Uterus (tissue), 2 donors: ENCODE measurements at regions not wholly inside any gene's neighbourhood (a gene's known extent, or its start where the extent isn't known, plus 50 kb on each side); places are given as distances from the start of the nearest gene placed in this dataset.

Experiments used
- POLR2A ChIP-seq, 2 donors: fragments of 450-650 bp; IDR thresholded peaks; one replicate each; pipeline ENCODE4 v1.6.1; 2016; ENCODE audit warnings: antibody characterized with exemption in 2 of 2, mild to moderate bottlenecking in 1 of 2, moderate library complexity in 1 of 2
- TF ChIP-seq, protein P1 (sequence below), 4 experiments: fragments of 200-600 bp in 2 of 4; fragments of 450-650 bp in 2 of 4; sonication (generic) in 2 of 4; IDR thresholded peaks; one replicate each; pipeline ENCODE4 v1.5.1; 2016 to 2019; ENCODE audit warnings: antibody characterized with exemption in 4 of 4, mild to moderate bottlenecking in 2 of 4, moderate library complexity in 1 of 4

GRCh38 chr3:178047496-178047895, 488.7 kb upstream of the KCNMB2 start:
- no peak for TF ChIP-seq POLR2A (IDR thresholded peaks at IDR 0.05)
- TF ChIP-seq, protein P1, sequence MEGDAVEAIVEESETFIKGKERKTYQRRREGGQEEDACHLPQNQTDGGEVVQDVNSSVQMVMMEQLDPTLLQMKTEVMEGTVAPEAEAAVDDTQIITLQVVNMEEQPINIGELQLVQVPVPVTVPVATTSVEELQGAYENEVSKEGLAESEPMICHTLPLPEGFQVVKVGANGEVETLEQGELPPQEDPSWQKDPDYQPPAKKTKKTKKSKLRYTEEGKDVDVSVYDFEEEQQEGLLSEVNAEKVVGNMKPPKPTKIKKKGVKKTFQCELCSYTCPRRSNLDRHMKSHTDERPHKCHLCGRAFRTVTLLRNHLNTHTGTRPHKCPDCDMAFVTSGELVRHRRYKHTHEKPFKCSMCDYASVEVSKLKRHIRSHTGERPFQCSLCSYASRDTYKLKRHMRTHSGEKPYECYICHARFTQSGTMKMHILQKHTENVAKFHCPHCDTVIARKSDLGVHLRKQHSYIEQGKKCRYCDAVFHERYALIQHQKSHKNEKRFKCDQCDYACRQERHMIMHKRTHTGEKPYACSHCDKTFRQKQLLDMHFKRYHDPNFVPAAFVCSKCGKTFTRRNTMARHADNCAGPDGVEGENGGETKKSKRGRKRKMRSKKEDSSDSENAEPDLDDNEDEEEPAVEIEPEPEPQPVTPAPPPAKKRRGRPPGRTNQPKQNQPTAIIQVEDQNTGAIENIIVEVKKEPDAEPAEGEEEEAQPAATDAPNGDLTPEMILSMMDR (IDR thresholded peaks at IDR 0.05) = no peak
